Right ventricle myocardium inferior (tissue), 1 donor: ENCODE measurements at regions not wholly inside any gene's neighbourhood (a gene's known extent, or its start where the extent isn't known, plus 50 kb on each side); places are given as distances from the start of the nearest gene placed in this dataset.
"Not testable (repeated sequence)": the region's sequence is repeated elsewhere in the genome, so short reads cannot be mapped to it uniquely, and the experiment has no call there.

ENCODE experiments used
- ATAC-seq: fragments of 200-7000 bp; cut with Tn5 transposase; one replicate; pipeline ENCODE4 v1.9.1; 2020; ENCODE audit warnings: mild to moderate bottlenecking, moderate library complexity
- DNase-seq: peaks from one replicate; pipeline ENCODE4 v3.0.0; 2021; ENCODE audit errors: missing footprints
- intact Hi-C: fragments of 100-400 bp; cut with DNase I; formaldehyde crosslinking; loops from one replicate; pipeline ENCODE4 v1.11.0; 2022
- donor health status: DM: no; HTN: yes; CAD: no; lungs with severe emphysema.

DNA sequence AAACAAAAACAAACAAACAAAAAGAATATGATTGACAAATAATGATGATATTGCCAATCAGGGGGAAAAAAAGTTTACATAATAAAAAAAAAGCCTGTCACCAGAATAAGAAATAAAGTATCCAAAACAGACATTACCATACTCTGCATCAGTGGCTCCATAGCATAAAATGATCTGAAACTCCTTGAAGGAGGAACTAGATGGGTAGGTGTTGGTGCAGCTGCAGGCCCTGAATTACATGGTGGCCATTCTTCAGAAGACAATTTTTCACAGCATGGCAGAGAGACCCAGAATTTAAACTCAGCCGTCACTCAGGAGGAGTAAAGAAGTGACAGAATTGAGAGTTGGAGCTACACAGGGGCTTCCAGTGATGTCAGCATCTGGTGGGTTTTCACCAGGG is 60.2 kb downstream of the GLUL start:
- intact Hi-C loops, result no loop called here
- ATAC-seq (no peak), DNase-seq (no peak)

- ATAC-seq (peak; percentile 58), DNase-seq (no peak)
- intact Hi-C loops, result no loop called here
Observed at GRCh38 chr1:182330303-182330702, 61.3 kb downstream of the GLUL start.

DNA sequence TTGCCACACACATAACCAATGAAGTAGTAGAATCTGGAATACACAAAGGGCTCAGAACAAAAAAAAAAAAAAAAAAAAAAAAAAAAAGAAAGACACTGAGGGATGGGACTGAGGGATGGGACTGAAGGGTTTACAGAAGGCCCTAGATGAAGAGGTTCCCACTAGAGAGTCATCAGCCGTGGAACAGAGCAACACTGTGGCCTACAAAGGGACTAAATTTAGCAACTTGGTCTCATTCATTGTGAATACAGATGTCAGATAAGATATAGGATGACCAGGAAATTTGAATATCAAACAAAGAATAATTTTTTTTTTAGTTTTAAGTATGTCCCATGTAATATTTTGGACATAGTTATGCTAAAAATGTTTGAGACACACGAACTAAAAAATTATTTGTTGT is 62.1 kb downstream of the GLUL start:
- intact Hi-C loops, result no loop called here
- ATAC-seq, result no peak
- no peak for DNase-seq

DNA sequence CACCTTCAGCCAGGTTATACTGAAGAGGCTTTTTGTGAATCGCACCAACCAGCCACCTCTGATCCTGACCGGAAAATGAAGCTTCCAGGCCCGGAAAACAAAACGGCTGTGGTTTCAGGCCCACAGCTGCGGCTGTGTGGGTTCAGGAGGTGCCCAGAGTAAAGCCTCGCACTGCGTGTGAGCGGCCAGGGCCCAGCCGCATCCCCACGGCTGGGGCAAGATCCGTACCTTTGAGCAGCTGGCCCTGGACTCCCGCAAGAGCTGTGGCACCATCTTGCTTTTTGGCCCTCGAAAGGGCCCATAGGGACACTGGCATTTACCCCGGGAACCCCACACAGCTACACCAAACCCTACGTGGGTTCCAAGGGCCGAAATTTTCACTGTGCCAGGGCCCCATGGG is 63.0 kb downstream of the GLUL start:
- DNase-seq (no peak), ATAC-seq (no peak)
- intact Hi-C loops, result no loop called here

GRCh38 chr1:182325339-182325738 is 66.3 kb downstream of the GLUL start:
- ATAC-seq, result no peak
- DNase-seq, result no peak
- intact Hi-C loops, result no loop called here

DNA sequence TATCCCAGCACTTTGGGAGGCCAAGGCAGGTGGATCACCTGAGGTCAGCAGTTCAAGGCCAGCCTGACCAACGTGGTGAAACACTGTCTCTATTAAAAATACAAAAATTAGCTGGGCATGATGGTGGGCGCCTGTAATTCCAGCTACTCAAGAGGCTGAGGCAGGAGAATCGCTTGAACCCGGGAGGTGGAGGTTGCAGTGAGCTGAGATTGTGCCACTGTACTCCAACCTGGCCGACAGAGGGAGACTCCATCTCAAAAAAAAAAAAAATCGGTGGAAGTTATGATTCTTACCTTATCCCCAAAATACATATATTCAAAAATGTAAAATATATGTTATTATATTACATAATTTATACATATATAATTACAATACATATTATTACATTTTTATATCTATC is 70.1 kb downstream of the GLUL start:
- intact Hi-C loops, ATAC-seq, DNase-seq: not testable (repeated sequence)

DNA sequence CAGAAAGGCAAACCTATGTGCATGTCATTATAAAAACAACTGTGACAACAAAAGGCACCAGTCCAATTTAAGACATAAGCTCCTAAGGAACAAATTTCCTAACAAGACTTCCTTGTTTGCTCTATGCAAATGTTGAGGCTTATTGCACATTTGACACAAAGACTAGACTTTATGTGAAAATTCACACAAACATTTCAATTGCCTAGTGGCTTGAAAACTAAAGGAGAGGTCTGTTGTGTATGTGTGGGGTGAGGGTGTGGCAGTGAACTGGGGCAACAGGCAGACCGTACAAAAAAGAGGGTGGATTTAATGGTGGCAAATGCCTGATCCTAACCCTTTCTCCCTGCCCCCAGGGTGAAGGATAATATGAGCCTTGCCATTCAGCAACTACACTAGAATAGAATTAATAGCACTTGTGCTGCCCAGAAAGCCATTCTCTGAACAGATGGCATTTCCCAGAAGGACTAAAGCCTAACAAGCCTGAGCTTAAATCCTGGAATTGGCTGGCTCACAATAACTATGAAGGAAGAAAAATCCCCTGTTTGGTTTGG is 73.9 kb downstream of the GLUL start:
- intact Hi-C loops, result no loop called here
- no peak for ATAC-seq
- no peak for DNase-seq

- DNase-seq, intact Hi-C loops, ATAC-seq: not testable (repeated sequence)
Observed at GRCh38 chr1:182316454-182316853, 75.1 kb downstream of the GLUL start.

DNA sequence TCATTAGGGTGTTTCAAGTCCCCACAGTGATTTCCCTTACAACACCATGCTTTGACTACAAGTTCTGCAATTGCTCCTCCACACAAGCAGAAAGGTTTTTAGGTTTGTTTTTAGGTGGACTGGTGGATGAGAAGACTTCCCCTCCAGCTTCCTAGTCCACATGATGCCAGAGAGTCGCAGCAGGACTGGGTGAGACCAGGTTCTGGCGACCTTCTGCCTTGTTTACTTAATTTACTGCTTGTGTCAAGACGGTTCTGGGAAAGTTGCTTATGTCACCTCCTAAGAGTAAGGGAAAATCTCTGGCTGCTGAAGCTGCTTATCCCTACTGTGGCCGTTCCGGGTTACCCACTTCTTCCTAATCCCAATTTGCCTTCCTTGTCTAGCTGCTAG is 76.4 kb downstream of the GLUL start:
- intact Hi-C loops, result no loop called here

DNA sequence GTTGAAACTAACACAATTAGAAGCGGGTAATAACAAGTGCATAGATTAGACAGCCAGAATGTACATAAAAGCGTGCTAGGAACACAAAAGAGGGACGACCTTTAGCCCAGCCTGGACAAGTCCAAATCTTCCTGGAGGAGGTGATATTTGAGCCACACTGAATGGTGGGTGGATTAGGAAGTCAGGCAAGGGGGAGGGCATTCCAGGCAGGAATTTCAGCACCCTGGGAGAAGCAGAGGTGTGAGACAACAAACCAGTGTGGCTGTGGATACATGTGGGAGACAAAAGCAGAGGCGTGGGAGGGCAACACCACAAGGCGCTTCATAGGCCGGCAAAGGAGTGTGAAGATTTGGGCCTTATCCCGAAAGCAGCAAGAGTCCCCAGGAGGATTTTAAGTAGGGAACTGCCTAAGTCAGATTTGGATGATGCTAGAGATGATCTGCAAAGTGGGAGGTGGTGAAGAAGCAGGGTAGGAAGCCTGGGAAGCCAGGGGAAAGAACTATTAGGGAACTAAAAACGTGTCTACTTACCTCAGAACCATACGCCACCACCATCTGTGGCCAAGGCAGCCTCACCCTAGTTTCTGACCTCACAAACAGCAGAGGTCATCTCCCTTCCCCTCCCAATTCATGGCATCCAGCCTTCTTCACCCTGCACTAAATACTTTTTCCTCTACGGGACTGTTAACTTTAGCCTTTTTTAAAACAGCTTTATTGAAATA is 81.8 kb downstream of the GLUL start:
- ATAC-seq, result peak; percentile 44
- intact Hi-C loops, result no loop called here
- DNase-seq, result no peak

More for the DNA sequence above, 76.4 kb downstream of the GLUL start:
- ATAC-seq, result no peak
- no peak for DNase-seq

DNA sequence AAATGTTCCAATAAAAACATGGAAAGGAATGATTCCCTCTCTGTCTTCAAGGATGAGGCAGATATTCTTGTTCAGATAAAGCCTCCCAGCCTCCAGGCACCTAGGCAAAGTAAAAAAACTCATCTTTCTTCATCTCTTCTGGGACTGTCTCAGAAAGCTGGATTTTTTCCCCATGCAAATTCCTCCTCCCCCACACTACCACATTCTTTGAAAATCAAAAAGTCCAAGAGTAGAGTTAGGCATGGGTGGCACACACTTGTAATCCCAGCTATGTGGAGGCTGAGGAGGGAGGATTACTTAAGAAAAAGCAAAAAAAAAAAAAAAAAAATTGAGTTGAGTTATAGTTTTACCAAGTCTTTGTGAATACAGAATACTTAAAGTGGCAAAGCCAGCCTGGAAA is 82.8 kb downstream of the GLUL start:
- intact Hi-C loops, result no loop called here
- no peak for ATAC-seq

DNA sequence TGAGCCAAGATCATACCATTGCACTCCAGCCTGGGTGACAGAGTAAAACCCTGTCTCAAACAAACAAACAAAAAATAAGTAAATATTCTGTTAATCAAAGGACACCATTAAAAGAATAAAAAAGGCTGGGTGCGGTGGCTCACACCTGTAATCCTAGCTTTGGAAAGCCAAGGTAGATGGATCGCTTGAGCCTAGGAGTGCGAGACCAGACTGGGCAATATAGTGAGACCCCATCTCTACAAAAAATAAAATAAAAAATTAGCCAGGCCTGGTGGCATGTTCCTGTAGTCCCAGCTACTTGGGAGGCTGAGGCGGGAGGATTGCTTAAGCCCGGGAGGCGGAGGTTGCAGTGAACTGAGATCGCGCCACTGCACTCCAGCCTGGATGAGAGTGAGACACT is 84.1 kb downstream of the GLUL start:
- intact Hi-C loops, DNase-seq, ATAC-seq: not testable (repeated sequence)

More for the DNA sequence above, 82.8 kb downstream of the GLUL start:
- DNase-seq, result no peak

GRCh38 chr1:182305861-182306260 is 85.7 kb downstream of the GLUL start:
- intact Hi-C loops, result loop anchor here (2.0 kb wide), 1 partner anchor 161 kb away; no protein-coding TSS in a partner anchor
- no peak for DNase-seq

GRCh38 chr1:182304627-182305026 is 87.0 kb downstream of the GLUL start:
- intact Hi-C loops, result loop anchor here (2.0 kb wide), 1 partner anchor 160 kb away; no protein-coding TSS in a partner anchor
- DNase-seq (no peak), ATAC-seq (peak; percentile 20)

More at GRCh38 chr1:182305861-182306260, 85.7 kb downstream of the GLUL start:
- ATAC-seq, result no peak

DNA sequence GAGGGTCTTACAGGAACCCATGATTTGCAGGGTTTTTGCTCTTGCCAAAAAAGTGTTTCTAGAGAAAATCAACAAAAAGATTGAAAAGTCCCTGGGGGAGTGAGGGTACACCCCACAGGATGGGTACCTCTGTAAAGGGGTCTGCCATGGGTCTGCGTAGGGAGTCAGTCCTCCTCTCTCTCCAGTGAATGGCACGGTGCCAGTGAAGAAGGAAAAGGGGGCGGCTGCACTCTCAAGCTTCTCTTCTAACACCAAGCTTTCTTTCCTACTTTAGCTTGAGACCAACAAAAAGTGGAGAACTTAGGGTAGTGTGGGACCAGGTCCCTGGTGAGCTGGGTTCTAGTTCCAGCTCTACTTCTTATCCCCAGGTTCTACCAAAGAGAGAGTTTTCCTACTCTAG is 87.4 kb downstream of the GLUL start:
- ATAC-seq, result no peak
- intact Hi-C loops, result loop anchor here (2.0 kb wide), 1 partner anchor 159 kb away; no protein-coding TSS in a partner anchor
- no peak for DNase-seq

- intact Hi-C loops, result loop anchor here (2.0 kb wide), 1 partner anchor 159 kb away; no protein-coding TSS in a partner anchor
- no peak for DNase-seq
- ATAC-seq, result no peak
Observed at GRCh38 chr1:182303778-182304177, 87.8 kb downstream of the GLUL start.

GRCh38 chr1:182301467-182302198 is 90.0 kb downstream of the GLUL start:
- intact Hi-C loops, result no loop called here
- ATAC-seq, result peak; percentile 83

DNA sequence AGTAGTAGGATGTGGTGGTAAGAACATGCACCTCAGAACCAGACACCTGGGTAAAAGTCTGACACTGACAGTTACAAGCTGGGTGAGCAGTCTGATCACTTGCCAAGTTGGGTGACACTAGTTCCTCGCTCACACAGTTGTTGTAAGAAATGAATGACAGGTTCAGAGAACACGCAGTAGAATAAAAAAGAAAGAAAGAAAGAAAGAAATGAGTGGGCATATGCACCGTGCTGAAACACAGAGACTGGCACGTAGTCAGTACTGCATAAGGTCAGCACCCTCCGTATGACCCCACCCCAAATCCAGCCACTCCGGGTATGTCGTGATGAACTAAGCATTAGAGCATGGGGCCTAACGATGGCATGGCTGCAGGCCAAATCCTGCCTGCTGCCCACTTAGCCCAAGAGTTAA is 90.6 kb downstream of the GLUL start:
- no peak for ATAC-seq

More at GRCh38 chr1:182301467-182302198, 90.0 kb downstream of the GLUL start:
- DNase-seq, result peak; percentile 80

DNA sequence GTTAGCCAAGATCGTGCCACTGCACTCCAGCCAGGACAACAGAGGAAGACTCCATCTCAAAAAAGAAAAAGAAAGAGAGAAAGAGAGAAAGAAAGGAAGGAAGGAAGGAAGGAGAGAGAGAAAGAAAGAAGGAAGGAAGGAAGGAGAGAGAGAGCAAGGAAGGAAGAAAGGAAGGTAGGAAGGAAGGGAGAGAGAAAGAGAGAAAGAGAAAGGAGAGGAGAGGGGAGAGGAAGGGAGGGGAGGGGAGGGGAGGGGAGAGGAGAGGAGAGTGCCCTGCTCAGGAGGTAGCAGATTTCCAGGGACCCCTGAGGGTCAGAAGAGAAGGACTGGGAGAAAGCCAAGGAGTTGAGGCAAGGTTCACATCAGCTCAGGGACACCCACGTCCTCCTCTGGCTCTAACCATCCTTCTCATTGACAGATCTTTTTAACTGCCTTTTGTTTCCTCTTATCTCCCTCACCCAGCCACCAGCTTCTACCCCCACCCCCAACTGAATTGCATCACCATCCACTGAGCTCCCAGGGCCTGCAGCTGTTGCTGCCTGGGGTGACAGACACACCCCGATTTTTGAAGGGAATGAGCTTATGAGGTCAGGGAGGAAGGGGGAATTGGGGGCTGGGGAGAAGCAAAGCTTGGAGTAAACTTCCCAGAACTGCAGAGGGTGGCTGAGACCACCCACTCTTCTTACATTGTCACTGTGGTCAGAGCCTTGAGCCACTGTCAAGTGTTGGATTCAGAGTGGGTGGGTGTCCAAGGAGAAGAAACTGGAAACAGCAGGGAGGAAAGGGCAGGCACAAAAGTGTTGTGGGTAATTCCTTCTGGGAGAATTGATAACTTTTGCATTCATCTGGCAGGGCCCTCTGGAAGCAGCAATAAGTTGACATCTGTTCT is 91.6 kb downstream of the GLUL start:
- intact Hi-C loops, result no loop called here
- ATAC-seq, result peak; percentile 83
- DNase-seq, result no peak

More for the DNA sequence above, 90.6 kb downstream of the GLUL start:
- no peak for DNase-seq
- intact Hi-C loops, result no loop called here
